ENCODE measurements at regions not wholly inside any gene's neighbourhood (a gene's known extent, or its start where the extent isn't known, plus 50 kb on each side); places are given as distances from the start of the nearest gene placed in this dataset.

GRCh38 chr12:46699986-46700385, 125.8 kb downstream of the SLC38A4 start:
- no peak for TF ChIP-seq EZH2 (IDR thresholded peaks at IDR 0.05; ENCODE audit: low read length)
- TF ChIP-seq, protein P1, sequence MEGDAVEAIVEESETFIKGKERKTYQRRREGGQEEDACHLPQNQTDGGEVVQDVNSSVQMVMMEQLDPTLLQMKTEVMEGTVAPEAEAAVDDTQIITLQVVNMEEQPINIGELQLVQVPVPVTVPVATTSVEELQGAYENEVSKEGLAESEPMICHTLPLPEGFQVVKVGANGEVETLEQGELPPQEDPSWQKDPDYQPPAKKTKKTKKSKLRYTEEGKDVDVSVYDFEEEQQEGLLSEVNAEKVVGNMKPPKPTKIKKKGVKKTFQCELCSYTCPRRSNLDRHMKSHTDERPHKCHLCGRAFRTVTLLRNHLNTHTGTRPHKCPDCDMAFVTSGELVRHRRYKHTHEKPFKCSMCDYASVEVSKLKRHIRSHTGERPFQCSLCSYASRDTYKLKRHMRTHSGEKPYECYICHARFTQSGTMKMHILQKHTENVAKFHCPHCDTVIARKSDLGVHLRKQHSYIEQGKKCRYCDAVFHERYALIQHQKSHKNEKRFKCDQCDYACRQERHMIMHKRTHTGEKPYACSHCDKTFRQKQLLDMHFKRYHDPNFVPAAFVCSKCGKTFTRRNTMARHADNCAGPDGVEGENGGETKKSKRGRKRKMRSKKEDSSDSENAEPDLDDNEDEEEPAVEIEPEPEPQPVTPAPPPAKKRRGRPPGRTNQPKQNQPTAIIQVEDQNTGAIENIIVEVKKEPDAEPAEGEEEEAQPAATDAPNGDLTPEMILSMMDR (optimal IDR thresholded peaks at IDR 0.05 in 1 of 3, IDR thresholded peaks at IDR 0.05 in 1 of 3, conservative IDR thresholded peaks at IDR 0.05 in 1 of 3; ENCODE audit: extremely low read depth in 1 of 3, insufficient read depth in 2 of 3, low read length in 3 of 3), result no peak
- dilution Hi-C loops (cut with MboI; ENCODE audit: extremely low pct_ligation_motif_present, low sequenced_read_pairs), result no loop called here
- DNase-seq (ENCODE audit: low read depth, low spot score), result no peak
- no peak for FAIRE-seq
- no peak overlapping the region for H3K27ac ChIP-seq (ENCODE audit: control insufficient read depth, insufficient read depth, low read length)
- peaks cover 33% of the 10 kb centered on the region for H3K4me1 ChIP-seq (ENCODE audit: control insufficient read depth, extremely low read depth, insufficient read depth, low read length)
- H3K9me1 ChIP-seq (ENCODE audit: control insufficient read depth, extremely low read depth, insufficient read depth, low read length), result no peaks in the 10 kb centered on the region
- no peak overlapping the region for H2AFZ ChIP-seq (ENCODE audit: control insufficient read depth, low read length)
- H3K36me3 ChIP-seq (ENCODE audit: control insufficient read depth in 2 of 2, extremely low read depth in 1 of 2, insufficient read depth in 2 of 2, low read length in 2 of 2), result no peaks in the 10 kb centered on the region
- H4K20me1 ChIP-seq (ENCODE audit: control insufficient read depth, extremely low read depth, insufficient read depth, low read length), result no peaks in the 10 kb centered on the region
- H3K4me2 ChIP-seq (ENCODE audit: control insufficient read depth, extremely low read depth, insufficient read depth, low read depth, low read length), result no peak overlapping the region
- no peaks in the 10 kb centered on the region for H3K27me3 ChIP-seq (ENCODE audit: control insufficient read depth, extremely low read depth, insufficient read depth, low read length)
- H3K9me3 ChIP-seq (ENCODE audit: control insufficient read depth, low read depth, low read length), result peaks cover 6% of the 10 kb centered on the region
- H3K79me2 ChIP-seq (ENCODE audit: control insufficient read depth, insufficient read depth, low read length), result no peaks in the 10 kb centered on the region
- H3K9ac ChIP-seq (ENCODE audit: control insufficient read depth, extremely low read depth, insufficient read depth, low read length), result no peak overlapping the region
- H3K4me3 ChIP-seq (ENCODE audit: control insufficient read depth in 2 of 3, extremely low read depth in 1 of 3, insufficient read depth in 2 of 3, low read depth in 1 of 3, low read length in 3 of 3), result no peak overlapping the region

GRCh38 chr12:46698003-46698402, 127.8 kb downstream of the SLC38A4 start:
- FAIRE-seq, result no peak
- dilution Hi-C loops (cut with MboI; ENCODE audit: extremely low pct_ligation_motif_present, low sequenced_read_pairs), result no loop called here
- TF ChIP-seq, protein P1 (optimal IDR thresholded peaks at IDR 0.05 in 1 of 3, IDR thresholded peaks at IDR 0.05 in 1 of 3, conservative IDR thresholded peaks at IDR 0.05 in 1 of 3; ENCODE audit: extremely low read depth in 1 of 3, insufficient read depth in 2 of 3, low read length in 3 of 3), result no peak
- no peak for TF ChIP-seq EZH2 (IDR thresholded peaks at IDR 0.05; ENCODE audit: low read length)
- peaks cover 18% of the 10 kb centered on the region for H3K4me1 ChIP-seq (ENCODE audit: control insufficient read depth, extremely low read depth, insufficient read depth, low read length)
- no peaks in the 10 kb centered on the region for H3K36me3 ChIP-seq (ENCODE audit: control insufficient read depth in 2 of 2, extremely low read depth in 1 of 2, insufficient read depth in 2 of 2, low read length in 2 of 2)
- H3K4me2 ChIP-seq (ENCODE audit: control insufficient read depth, extremely low read depth, insufficient read depth, low read depth, low read length), result no peak overlapping the region
- H3K9me3 ChIP-seq (ENCODE audit: control insufficient read depth, low read depth, low read length), result peaks cover 6% of the 10 kb centered on the region
- no peaks in the 10 kb centered on the region for H3K27me3 ChIP-seq (ENCODE audit: control insufficient read depth, extremely low read depth, insufficient read depth, low read length)
- H4K20me1 ChIP-seq (ENCODE audit: control insufficient read depth, extremely low read depth, insufficient read depth, low read length), result no peaks in the 10 kb centered on the region
- H3K79me2 ChIP-seq (ENCODE audit: control insufficient read depth, insufficient read depth, low read length), result no peaks in the 10 kb centered on the region
- DNase-seq (ENCODE audit: low read depth, low spot score), result no peak
- no peak overlapping the region for H3K4me3 ChIP-seq (ENCODE audit: control insufficient read depth in 2 of 3, extremely low read depth in 1 of 3, insufficient read depth in 2 of 3, low read depth in 1 of 3, low read length in 3 of 3)
- H3K9ac ChIP-seq (ENCODE audit: control insufficient read depth, extremely low read depth, insufficient read depth, low read length), result no peak overlapping the region
- H3K9me1 ChIP-seq (ENCODE audit: control insufficient read depth, extremely low read depth, insufficient read depth, low read length), result no peaks in the 10 kb centered on the region
- H3K27ac ChIP-seq (ENCODE audit: control insufficient read depth, insufficient read depth, low read length), result no peak overlapping the region
- no peak overlapping the region for H2AFZ ChIP-seq (ENCODE audit: control insufficient read depth, low read length)

Data from keratinocyte (primary cell).